Stimulated activated CD4-positive, alpha-beta T cell treated with anti-CD3 and anti-CD28 coated beads, Interleukin-15, amount 100 ng/mL, for 48 hours (primary cell): ENCODE measurements at regions not wholly inside any gene's neighbourhood (a gene's known extent, or its start where the extent isn't known, plus 50 kb on each side); places are given as distances from the start of the nearest gene placed in this dataset.
"Not testable (repeated sequence)": the region's sequence is repeated elsewhere in the genome, so short reads cannot be mapped to it uniquely, and the experiment has no call there.

Source experiments
- DNase-seq, 2 donors: peaks; one replicate each; pipeline ENCODE4 v3.0.0-alpha.2; 2020; ENCODE audit warnings: low read depth in 2 of 2

GRCh38 chr18:70423988-70424387 is 135.1 kb downstream of the SOCS6 start:
- DNase-seq = no peak

GRCh38 chr18:70423120-70423519 is 134.3 kb downstream of the SOCS6 start:
- no peak for DNase-seq

GRCh38 chr18:70422391-70422965 is 133.6 kb downstream of the SOCS6 start:
- DNase-seq = no peak

- DNase-seq = no peak
These were observed 132.9 kb downstream of the SOCS6 start for GRCh38 chr18:70421471-70422390.

DNA sequence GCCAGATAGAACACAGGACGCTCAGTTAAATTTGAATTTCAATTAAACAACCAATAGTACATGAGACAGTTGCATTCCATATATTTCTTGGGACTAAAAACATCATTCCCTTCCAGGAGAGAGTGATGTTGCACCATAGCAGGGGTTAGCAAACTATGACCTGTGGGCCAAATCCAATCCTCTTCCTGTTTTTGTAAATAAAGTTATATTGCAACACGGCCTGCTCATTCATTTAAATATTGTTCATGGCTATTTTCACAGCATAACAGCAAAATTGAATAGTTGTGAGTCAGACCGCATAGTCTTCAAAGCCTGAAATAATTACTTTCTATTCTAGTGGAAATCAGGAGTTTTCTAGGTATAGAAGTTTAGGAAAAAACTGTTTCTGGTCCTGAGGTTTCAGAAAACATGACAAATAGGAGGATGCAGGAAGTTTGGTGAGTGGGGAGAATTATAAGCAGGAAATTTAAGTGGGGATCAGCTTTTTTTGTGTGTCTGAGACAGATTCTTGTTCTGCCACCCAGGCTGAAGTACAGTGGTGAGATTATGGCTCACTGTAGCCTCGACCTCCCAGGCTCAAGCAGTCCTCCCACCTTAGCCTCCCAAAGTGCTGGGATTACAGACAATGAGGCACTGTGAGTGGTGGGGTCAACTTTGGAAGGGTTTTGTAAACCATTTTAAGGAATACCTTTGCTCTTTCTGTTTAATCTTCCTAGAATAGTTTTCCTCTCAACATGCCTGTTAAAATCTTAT is 131.5 kb downstream of the SOCS6 start:
- no peak for DNase-seq

DNA sequence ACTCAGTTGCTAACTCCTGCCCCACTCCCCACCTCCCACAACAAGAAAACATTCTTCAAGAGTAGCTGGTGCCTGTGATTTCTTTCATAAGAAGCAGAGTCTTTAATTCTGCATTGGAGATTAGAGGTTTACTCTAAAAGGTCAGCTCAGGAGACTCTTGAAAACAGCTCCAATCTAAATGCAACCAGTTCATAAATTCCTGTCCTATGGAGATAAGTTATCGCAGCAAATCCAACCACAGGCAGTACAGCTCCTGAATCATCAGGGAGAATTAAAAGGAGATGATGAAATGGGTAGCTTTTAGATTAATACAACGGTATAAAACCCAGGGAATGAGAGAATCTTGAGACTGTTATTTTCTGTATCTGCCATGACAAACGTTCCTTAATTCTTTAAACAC is 130.7 kb downstream of the SOCS6 start:
- no peak for DNase-seq

GRCh38 chr18:70418546-70419311 is 129.9 kb downstream of the SOCS6 start:
- DNase-seq = no peak

GRCh38 chr18:70417847-70418246 is 129.0 kb downstream of the SOCS6 start:
- no peak for DNase-seq

- DNase-seq = no peak
These were observed 127.7 kb downstream of the SOCS6 start for GRCh38 chr18:70416496-70416895.

- no peak for DNase-seq
These were observed 127.1 kb downstream of the SOCS6 start for GRCh38 chr18:70415823-70416488.

GRCh38 chr18:70414315-70414900 is 125.6 kb downstream of the SOCS6 start:
- DNase-seq = no peak

DNA sequence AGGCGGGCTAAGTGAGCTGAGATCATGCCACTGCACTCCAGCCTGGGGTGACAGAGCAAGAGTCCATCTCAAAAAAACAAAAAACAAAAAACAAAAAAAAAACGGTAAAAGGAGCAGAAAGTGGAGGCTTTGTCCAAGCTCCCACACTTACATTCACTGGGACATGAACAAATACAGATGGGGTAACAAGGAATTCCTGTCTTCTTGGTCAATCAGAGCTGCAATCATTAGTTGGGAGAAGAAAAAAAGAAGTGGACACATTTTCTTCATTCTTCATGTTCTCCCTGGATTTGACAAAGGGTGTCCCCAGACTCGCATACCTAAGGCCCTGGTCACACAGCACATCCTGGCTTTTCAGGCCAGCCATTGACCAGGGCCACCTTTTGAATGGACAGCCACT is 124.6 kb downstream of the SOCS6 start:
- DNase-seq = no peak

- no peak for DNase-seq
These were observed 123.1 kb downstream of the SOCS6 start for GRCh38 chr18:70411876-70412435.

- DNase-seq = no peak
These were observed 122.5 kb downstream of the SOCS6 start for GRCh38 chr18:70411307-70411706.

- no peak for DNase-seq
These were observed 116.2 kb downstream of the SOCS6 start for GRCh38 chr18:70405052-70405451.

DNA sequence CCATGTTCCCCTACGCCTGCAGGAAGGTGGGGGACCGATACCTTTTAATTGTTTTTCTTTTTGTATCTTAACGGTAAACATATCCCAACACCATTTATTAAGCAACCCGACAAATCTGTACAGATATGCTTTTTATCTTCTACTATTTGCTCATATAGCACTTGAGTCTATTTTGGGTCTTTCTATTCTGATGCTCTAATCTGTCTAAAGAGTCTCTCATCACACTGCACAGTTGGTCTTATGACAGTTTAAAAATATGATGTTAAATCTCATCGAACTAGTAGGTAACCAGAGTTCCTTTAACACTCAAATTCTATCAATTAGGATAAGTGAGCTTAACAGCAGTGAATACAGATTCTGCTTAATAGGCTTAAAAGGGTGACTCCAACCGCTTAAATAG is 111.6 kb downstream of the SOCS6 start:
- no peak for DNase-seq

DNA sequence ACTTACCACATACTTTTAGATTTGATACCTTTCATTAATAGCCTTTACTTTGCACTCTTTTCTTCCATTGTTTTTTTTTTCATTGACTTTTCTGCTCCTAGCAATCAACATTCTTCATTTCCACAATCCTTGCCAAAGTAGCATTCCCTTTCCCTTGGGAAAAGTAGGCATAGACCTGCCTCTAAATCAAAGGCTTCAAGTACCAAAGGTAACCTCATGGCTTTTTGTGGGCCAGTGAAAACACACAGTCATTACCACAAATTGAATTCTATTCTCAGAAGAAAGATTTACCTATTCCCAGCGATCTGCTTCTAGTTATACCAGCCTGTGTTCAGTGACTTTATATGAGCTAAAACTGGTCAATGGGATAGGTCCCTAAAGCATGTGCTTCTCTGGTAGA is 109.2 kb downstream of the SOCS6 start:
- no peak for DNase-seq

DNA sequence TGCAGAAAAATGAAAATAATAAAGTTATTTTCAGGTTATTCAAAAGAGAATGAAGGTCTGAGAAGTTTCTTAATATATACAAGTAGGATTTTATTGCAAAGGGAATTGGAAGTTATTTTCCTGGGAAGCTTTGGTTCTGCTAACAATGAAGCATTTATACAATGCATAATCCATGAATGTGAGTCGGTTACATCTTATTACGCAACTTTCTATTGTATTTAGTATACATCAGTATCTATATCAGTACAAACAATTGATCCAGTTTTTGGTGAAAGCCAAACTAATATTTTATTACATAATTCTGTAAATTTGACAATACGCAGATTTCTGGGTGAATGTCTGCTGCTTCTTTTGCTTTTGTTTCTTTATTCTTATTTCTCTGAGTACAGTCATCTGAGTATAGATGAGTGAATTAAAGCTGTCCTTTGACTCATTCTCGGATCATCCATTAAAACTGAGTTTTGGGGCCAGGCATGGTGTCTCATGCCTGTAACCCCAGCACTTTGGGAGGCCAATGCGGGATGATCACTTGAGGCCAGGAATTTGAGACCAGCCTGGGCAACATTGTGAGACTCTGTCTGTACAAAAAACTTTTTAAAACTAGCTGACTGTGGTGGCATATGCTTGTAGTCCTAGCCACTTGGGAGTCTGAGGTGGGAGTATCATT is 108.5 kb downstream of the SOCS6 start:
- no peak for DNase-seq

- DNase-seq = not testable (repeated sequence)
These were observed 106.9 kb downstream of the SOCS6 start for GRCh38 chr18:70395771-70396170.

- no peak for DNase-seq
These were observed 105.8 kb downstream of the SOCS6 start for GRCh38 chr18:70394672-70395071.
